Upper lobe of left lung (tissue), 6 donors: ENCODE measurements at regions not wholly inside any gene's neighbourhood (a gene's known extent, or its start where the extent isn't known, plus 50 kb on each side); places are given as distances from the start of the nearest gene placed in this dataset.

Experiments
- ATAC-seq, 2 donors: fragments of 200-7000 bp; cut with Tn5 transposase; one replicate each; pipeline ENCODE4 v1.9.1; 2022; ENCODE audit warnings: mild to moderate bottlenecking in 2 of 2, moderate library complexity in 2 of 2; ENCODE audit not compliant: low FRiP score in 2 of 2
- DNase-seq, 2 donors: peaks; one replicate each; pipeline ENCODE4 v3.0.0-alpha.2; 2019 to 2020
- H3K27ac ChIP-seq, 4 donors: fragments of 200-600 bp; sonication (generic); one replicate each; pipeline ENCODE4 v1.5.1; 2016 to 2019
- H3K27me3 ChIP-seq, 4 donors: fragments of 200-600 bp; sonication (generic); one replicate each; pipeline ENCODE4 v1.5.1; 2017 to 2019
- H3K36me3 ChIP-seq, 4 donors: fragments of 200-600 bp; sonication (generic); one replicate each; pipeline ENCODE4 v1.5.1; 2016 to 2019
- H3K4me1 ChIP-seq, 4 donors: fragments of 200-600 bp; sonication (generic); one replicate each; pipeline ENCODE4 v1.5.1; 2018 to 2019
- H3K4me3 ChIP-seq, 4 donors: fragments of 200-600 bp; sonication (generic); one replicate each; pipeline ENCODE4 v1.5.1; 2017 to 2019; ENCODE audit warnings: mild to moderate bottlenecking in 2 of 4, moderate library complexity in 1 of 4
- H3K9me3 ChIP-seq, 4 donors: fragments of 200-600 bp; sonication (generic); one replicate each; pipeline ENCODE4 v1.5.1; 2018 to 2019
- EP300 ChIP-seq, 4 donors: sonication (generic); formaldehyde crosslinking; IDR thresholded peaks; one replicate each; pipeline ENCODE4 v1.5.1; 2017; ENCODE audit warnings: antibody characterized with exemption in 4 of 4, control low read depth in 2 of 4
- POLR2A ChIP-seq, 4 donors: fragments of 450-650 bp; IDR thresholded peaks; one replicate each; pipeline ENCODE4 v1.5.1; 2016 to 2017; ENCODE audit warnings: antibody characterized with exemption in 4 of 4, mild to moderate bottlenecking in 2 of 4
- POLR2AphosphoS5 ChIP-seq, 2 donors: sonication (generic); formaldehyde crosslinking; IDR thresholded peaks; one replicate each; pipeline ENCODE4 v1.5.1; 2017; ENCODE audit warnings: antibody characterized with exemption in 2 of 2
- WGBS, 2 donors: methylation state at CpG; one replicate each; pipeline ENCODE4 v1.1.5; 2017 to 2018; 5-methylcytosine and 5-hydroxymethylcytosine counted together
- TF ChIP-seq, protein P1 (sequence below), 6 experiments: fragments of 450-650 bp in 4 of 6; fragments of 200-600 bp in 2 of 6; sonication (generic) in 2 of 6; IDR thresholded peaks; one replicate each; pipeline ENCODE4 v1.5.1; 2016 to 2019; ENCODE audit warnings: antibody characterized with exemption in 6 of 6
- donor health status: DM: no; HTN: no; CAD: no; lungs with moderate emphysema.
- donor health status: DM: no; HTN: yes; CAD: no; lungs with severe emphysema.

DNA sequence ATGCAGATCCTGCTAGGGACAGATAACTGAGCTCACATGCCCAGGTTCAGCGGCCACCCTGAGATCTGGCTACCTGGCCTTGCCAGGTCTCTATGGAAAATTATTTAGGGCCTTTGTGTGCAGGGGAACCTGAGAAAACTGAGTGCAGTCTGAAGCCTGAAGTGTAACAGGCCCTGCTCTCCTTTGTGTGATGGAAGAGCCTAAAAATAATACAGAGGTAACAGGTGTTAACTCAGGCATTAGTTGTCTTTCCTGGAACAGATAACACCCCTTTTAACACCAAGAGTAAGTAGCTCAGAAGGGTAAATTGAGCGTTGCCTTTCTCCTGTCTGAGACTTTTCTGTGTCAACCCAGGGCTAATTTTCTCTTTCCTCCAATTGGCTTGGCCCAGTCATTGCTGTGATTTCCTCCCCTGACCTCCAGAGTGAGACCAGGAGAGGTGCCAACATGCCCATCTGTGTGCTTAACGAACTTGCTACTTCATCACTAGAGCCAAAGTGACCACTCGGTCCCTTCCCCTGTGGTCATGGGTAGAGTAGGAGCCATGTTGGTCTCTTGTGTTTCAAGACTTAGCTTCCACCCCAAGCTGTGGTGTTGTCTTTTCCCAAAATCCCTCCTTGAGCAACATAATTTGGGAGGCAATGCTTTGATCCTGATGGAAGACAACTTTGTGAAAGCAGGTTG lies 304.4 kb upstream of the JAG1 start:
- Histone ChIP-seq H3K9me3 (no peaks in the 10 kb centered on the region), H3K27me3 (no peaks in the 10 kb centered on the region), H3K27ac (no peak overlapping the region), H3K4me3 (no peak overlapping the region), H3K4me1 (no peaks in the 10 kb centered on the region), H3K36me3 (no peaks in the 10 kb centered on the region)
- DNase-seq (no peak), ATAC-seq (no peak)
- WGBS, 2 donors: 91 to 95% methylated on average over 4 of the region's 4 CpGs
- no peak for TF ChIP-seq POLR2A (IDR thresholded peaks at IDR 0.05)
- no peak for TF ChIP-seq EP300 (IDR thresholded peaks at IDR 0.05)
- TF ChIP-seq POLR2AphosphoS5 (IDR thresholded peaks at IDR 0.05): no peak
- TF ChIP-seq, protein P1, sequence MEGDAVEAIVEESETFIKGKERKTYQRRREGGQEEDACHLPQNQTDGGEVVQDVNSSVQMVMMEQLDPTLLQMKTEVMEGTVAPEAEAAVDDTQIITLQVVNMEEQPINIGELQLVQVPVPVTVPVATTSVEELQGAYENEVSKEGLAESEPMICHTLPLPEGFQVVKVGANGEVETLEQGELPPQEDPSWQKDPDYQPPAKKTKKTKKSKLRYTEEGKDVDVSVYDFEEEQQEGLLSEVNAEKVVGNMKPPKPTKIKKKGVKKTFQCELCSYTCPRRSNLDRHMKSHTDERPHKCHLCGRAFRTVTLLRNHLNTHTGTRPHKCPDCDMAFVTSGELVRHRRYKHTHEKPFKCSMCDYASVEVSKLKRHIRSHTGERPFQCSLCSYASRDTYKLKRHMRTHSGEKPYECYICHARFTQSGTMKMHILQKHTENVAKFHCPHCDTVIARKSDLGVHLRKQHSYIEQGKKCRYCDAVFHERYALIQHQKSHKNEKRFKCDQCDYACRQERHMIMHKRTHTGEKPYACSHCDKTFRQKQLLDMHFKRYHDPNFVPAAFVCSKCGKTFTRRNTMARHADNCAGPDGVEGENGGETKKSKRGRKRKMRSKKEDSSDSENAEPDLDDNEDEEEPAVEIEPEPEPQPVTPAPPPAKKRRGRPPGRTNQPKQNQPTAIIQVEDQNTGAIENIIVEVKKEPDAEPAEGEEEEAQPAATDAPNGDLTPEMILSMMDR (IDR thresholded peaks at IDR 0.05): no peak

DNA sequence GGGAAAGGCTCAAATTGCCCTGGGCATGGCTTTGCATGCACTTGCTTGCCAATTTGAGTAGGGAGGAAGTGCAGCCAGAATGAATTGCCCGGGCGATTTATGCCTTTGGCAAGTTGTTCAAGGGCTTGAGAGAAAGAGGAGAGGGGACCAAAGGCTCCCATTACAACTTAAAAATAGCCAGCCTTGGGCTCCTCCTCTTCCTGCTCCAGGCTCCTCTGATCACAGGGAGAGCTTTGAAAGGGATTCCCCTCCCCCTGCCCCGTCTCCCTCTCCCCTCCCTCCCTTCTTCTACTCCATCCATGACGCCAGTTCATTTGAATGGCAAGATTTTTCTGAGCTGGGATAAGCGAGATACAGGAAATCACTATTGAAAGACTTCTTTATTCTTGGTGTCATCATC lies 304.9 kb upstream of the JAG1 start:
- ATAC-seq: no peak
- H3K4me1 ChIP-seq: no peaks in the 10 kb centered on the region
- no peak overlapping the region for H3K27ac ChIP-seq
- TF ChIP-seq POLR2AphosphoS5 (IDR thresholded peaks at IDR 0.05): no peak
- TF ChIP-seq, protein P1 (IDR thresholded peaks at IDR 0.05): no peak
- TF ChIP-seq EP300 (IDR thresholded peaks at IDR 0.05): no peak
- no peak for TF ChIP-seq POLR2A (IDR thresholded peaks at IDR 0.05)
- H3K9me3 ChIP-seq: no peaks in the 10 kb centered on the region
- DNase-seq: no peak
- no peaks in the 10 kb centered on the region for H3K27me3 ChIP-seq
- WGBS, 2 donors: 65 to 70% methylated on average over 5 of the region's 5 CpGs
- H3K4me3 ChIP-seq: no peak overlapping the region
- H3K36me3 ChIP-seq: no peaks in the 10 kb centered on the region

DNA sequence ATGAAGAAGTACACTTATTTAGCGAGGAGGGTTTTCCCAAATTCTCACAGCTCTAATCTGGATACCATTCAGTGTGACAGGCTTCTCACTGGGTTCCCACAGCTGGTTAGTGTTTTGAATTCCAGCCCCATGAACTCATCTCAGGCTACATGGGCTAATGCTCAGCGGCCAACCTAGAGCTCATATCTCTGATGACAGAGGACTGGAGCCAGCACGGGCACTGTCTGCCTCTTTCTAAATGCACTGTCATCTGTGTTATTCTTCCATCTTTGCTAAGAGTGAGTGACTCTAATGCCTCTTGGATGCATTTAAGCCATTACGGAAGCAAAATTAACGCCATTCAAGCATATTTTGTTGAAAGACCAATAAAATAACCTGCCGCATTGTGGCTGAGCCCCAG lies 308.9 kb upstream of the JAG1 start:
- peak overlapping the region in 1 of 4 donors; percentile 7 for H3K27ac ChIP-seq
- H3K9me3 ChIP-seq: no peaks in the 10 kb centered on the region

DNA sequence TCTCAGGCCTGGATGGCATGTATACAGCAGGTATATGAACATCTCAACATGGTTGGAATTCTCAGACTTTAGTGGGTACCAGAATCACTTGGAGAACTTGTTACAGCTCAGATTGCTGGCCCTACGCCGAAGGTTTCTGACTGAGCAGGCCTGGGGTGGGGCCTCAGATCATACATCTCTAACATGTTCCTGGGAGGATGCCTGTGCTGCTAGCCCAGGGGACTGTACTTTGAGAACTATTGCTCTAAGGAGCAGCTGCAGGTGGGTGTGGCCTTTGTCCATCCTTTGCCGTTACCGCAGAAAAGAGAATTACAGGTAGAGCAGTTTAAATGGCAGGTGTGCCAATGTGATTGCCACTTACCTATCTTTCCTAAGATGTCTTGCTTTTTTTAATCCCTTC lies 310.5 kb upstream of the JAG1 start:
- Histone ChIP-seq H3K36me3 (no peaks in the 10 kb centered on the region), H3K4me3 (no peak overlapping the region), H3K4me1 (peaks cover 0 to 8% (median 3%) of the 10 kb centered on the region in 4 donors), H3K27ac (no peak overlapping the region), H3K27me3 (no peaks in the 10 kb centered on the region), H3K9me3 (no peaks in the 10 kb centered on the region)
- TF ChIP-seq EP300 (IDR thresholded peaks at IDR 0.05) (no peak), POLR2AphosphoS5 (IDR thresholded peaks at IDR 0.05) (no peak)
- TF ChIP-seq, protein P1 (IDR thresholded peaks at IDR 0.05): no peak
- 96 to 100% methylated on average over 4 of the region's 4 CpGs for WGBS, 2 donors
- ATAC-seq (no peak), DNase-seq (no peak)

More for the DNA sequence above, 308.9 kb upstream of the JAG1 start:
- WGBS, 2 donors: 72 to 94% methylated on average over 6 of the region's 6 CpGs
- H3K36me3 ChIP-seq: no peaks in the 10 kb centered on the region
- H3K27me3 ChIP-seq: no peaks in the 10 kb centered on the region
- H3K4me3 ChIP-seq: no peak overlapping the region
- DNase-seq (no peak), ATAC-seq (peak in 1 of 2 donors; percentile 84)
- TF ChIP-seq, protein P1 (IDR thresholded peaks at IDR 0.05): no peak
- TF ChIP-seq POLR2AphosphoS5 (IDR thresholded peaks at IDR 0.05): no peak
- TF ChIP-seq POLR2A (IDR thresholded peaks at IDR 0.05): no peak
- no peak for TF ChIP-seq EP300 (IDR thresholded peaks at IDR 0.05)
- H3K4me1 ChIP-seq: peaks cover 0 to 8% (median 3%) of the 10 kb centered on the region in 4 donors

DNA sequence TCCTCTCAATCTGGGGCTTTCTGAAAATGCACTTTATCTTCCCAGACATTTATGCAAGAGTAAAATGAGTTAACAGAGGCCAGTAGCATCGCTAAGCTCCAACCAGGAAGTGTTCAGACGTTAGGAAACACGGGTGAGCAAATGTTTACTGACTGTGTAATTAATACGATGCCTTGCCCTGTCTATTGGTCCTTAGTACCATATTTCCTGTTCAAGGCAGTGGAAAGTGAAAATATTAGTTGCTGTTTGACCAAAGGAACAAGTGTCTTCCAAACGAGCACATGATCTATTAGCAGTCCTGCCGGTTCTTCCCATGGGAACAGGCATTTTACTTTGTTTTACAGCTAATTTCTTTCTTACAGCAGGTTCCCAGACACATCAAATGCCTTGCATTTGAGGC lies 311.1 kb upstream of the JAG1 start:
- WGBS, 2 donors: 27 to 36% methylated on average over 6 of the region's 6 CpGs
- Histone ChIP-seq H3K36me3 (no peaks in the 10 kb centered on the region), H3K9me3 (no peaks in the 10 kb centered on the region), H3K27ac (peak overlapping the region in 1 of 4 donors; percentile 38), H3K27me3 (no peaks in the 10 kb centered on the region), H3K4me3 (no peak overlapping the region), H3K4me1 (peaks cover 0 to 8% (median 3%) of the 10 kb centered on the region in 4 donors)
- no peak for TF ChIP-seq POLR2A (IDR thresholded peaks at IDR 0.05)
- TF ChIP-seq EP300 (IDR thresholded peaks at IDR 0.05): no peak
- no peak for DNase-seq
- ATAC-seq: no peak
